IMR-90 (cell line): ENCODE measurements at regions not wholly inside any gene's neighbourhood (a gene's known extent, or its start where the extent isn't known, plus 50 kb on each side); places are given as distances from the start of the nearest gene placed in this dataset.

Experiments used
- ATAC-seq: fragments of 200-7000 bp; cut with Tn5 transposase; 2 replicates; pipeline ENCODE4 v1.9.1; 2020; ENCODE audit warnings: low read depth, mild to moderate bottlenecking, moderate library complexity
- BruUV-seq: library from RNA; stranded (reverse); fragments of 400-500 nt; replicated peaks from 2 replicates; lab custom pipeline; 2021; lab: Mats Ljungman, UMichigan
- CTCF ChIA-PET: fragments of 300-600 bp; formaldehyde crosslinking; extraction: SDS; loops from one replicate; lab custom pipeline; 2021; ENCODE audit warnings: antibody characterized with exemption; lab: Yijun Ruan, JAX
- POLR2A ChIA-PET: fragments of 300-600 bp; sonication (Branson Sonifier 250); formaldehyde crosslinking; loops from one replicate; lab custom pipeline; 2022; ENCODE audit warnings: antibody characterized with exemption; ENCODE audit not compliant: unreplicated experiment; lab: Charles Lee
- DNase-seq: peaks from one replicate; pipeline ENCODE4 v3.0.0; 2013
- H2AFZ ChIP-seq: replicated peaks from 2 replicates; pipeline ENCODE3; 2013; ENCODE audit warnings: low read length, mild to moderate bottlenecking; ENCODE audit not compliant: poor library complexity
- H2AK5ac ChIP-seq: 2 replicates; pipeline ENCODE4 v1.6.1; 2013; ENCODE audit warnings: low read depth, low read length, inconsistent platforms
- H2AK9ac ChIP-seq: replicated peaks from 2 replicates; pipeline ENCODE3; 2013; ENCODE audit warnings: mild to moderate bottlenecking, low read depth, low read length, moderate library complexity; ENCODE audit not compliant: poor library complexity
- H2BK120ac ChIP-seq: 2 replicates; pipeline ENCODE4 v1.6.1; 2013; ENCODE audit warnings: low read depth, low read length, inconsistent platforms
- H2BK15ac ChIP-seq: 3 replicates; pipeline ENCODE4 v1.6.1; 2013; ENCODE audit warnings: low read depth, low read length, inconsistent platforms
- H2BK20ac ChIP-seq: 2 replicates; pipeline ENCODE4 v1.6.1; 2013; ENCODE audit warnings: low read depth, mild to moderate bottlenecking, inconsistent platforms, low read length, moderate library complexity
- H2BK5ac ChIP-seq: 2 replicates; pipeline ENCODE4 v1.6.1; 2013; ENCODE audit warnings: mild to moderate bottlenecking, low read depth, low read length, inconsistent platforms; ENCODE audit not compliant: poor library complexity, severe bottlenecking
- H3K14ac ChIP-seq: replicated peaks from 2 replicates; pipeline ENCODE4 v1.6.1; 2013; ENCODE audit warnings: low read depth, low read length, inconsistent platforms
- H3K18ac ChIP-seq: 2 replicates; pipeline ENCODE4 v1.6.1; 2013; ENCODE audit warnings: low read depth, low read length, control low read depth
- H3K23ac ChIP-seq: 2 replicates; pipeline ENCODE4 v1.6.1; 2013; ENCODE audit warnings: low read depth, low read length, inconsistent platforms
- H3K27ac ChIP-seq: 2 replicates; pipeline ENCODE4 v1.5.1; 2013; ENCODE audit warnings: mild to moderate bottlenecking, control low read depth, low read length; ENCODE audit not compliant: insufficient read depth
- H3K27me3 ChIP-seq: 2 replicates; pipeline ENCODE4 v1.6.1; 2013; ENCODE audit warnings: low read length; ENCODE audit not compliant: control insufficient read depth, insufficient read depth
- H3K36me3 ChIP-seq: 2 replicates; pipeline ENCODE4 v1.6.1; 2013; ENCODE audit warnings: low read length, mixed read lengths; ENCODE audit not compliant: control insufficient read depth, insufficient read depth
- H3K4ac ChIP-seq: 2 replicates; pipeline ENCODE4 v1.6.1; 2013; ENCODE audit warnings: low read depth, low read length, inconsistent platforms
- H3K4me1 ChIP-seq: 2 replicates; pipeline ENCODE4 v1.6.1; 2013; ENCODE audit warnings: low read length, mixed read lengths; ENCODE audit not compliant: control insufficient read depth, insufficient read depth
- H3K4me2 ChIP-seq: 2 replicates; pipeline ENCODE4 v1.6.1; 2013; ENCODE audit warnings: low read depth, mild to moderate bottlenecking, control low read depth, low read length, moderate library complexity
- H3K4me3 ChIP-seq: 2 replicates; pipeline ENCODE4 v1.5.1; 2013; ENCODE audit warnings: low read depth, mild to moderate bottlenecking, control low read depth, low read length, moderate library complexity; ENCODE audit not compliant: insufficient read depth
- H3K56ac ChIP-seq: 2 replicates; pipeline ENCODE4 v1.6.1; 2013; ENCODE audit warnings: low read length, inconsistent platforms; ENCODE audit not compliant: insufficient read depth; ENCODE audit errors: extremely low read depth
- H3K79me1 ChIP-seq, 2 experiments: 2 replicates each; pipeline ENCODE4 v1.6.1; 2013; ENCODE audit warnings: low read length in 2 of 2, inconsistent platforms in 1 of 2, low read depth in 1 of 2
- H3K9ac ChIP-seq: 2 replicates; pipeline ENCODE4 v1.6.1; 2013; ENCODE audit warnings: low read depth, low read length, control low read depth
- H3K9me1 ChIP-seq: 2 replicates; pipeline ENCODE4 v1.6.1; 2013; ENCODE audit warnings: low read length, inconsistent platforms; ENCODE audit not compliant: insufficient read depth
- H3K9me3 ChIP-seq: 2 replicates; pipeline ENCODE4 v1.6.1; 2013; ENCODE audit warnings: low read length; ENCODE audit not compliant: control insufficient read depth, insufficient read depth
- H4K20me1 ChIP-seq: 2 replicates; pipeline ENCODE4 v1.6.1; 2013; ENCODE audit warnings: low read length, inconsistent platforms; ENCODE audit not compliant: insufficient read depth
- H4K5ac ChIP-seq: 2 replicates; pipeline ENCODE4 v1.6.1; 2013; ENCODE audit warnings: mild to moderate bottlenecking, low read depth, low read length, control low read depth
- H4K8ac ChIP-seq, 2 experiments: 2 replicates each; pipeline ENCODE4 v1.6.1; 2013; ENCODE audit warnings: low read depth in 2 of 2, low read length in 2 of 2, control low read depth in 1 of 2, inconsistent platforms in 1 of 2
- H4K91ac ChIP-seq: 2 replicates; pipeline ENCODE4 v1.6.1; 2013; ENCODE audit warnings: low read depth, low read length, inconsistent platforms; ENCODE audit not compliant: insufficient read depth
- BHLHE40 ChIP-seq: fragments of 150-350 bp; IDR thresholded peaks from 2 replicates; pipeline ENCODE4 v1.6.1; 2016; ENCODE audit warnings: mild to moderate bottlenecking, low read depth, low read length
- CEBPB ChIP-seq: IDR thresholded peaks from 2 replicates; pipeline ENCODE4 v1.6.1; 2012; ENCODE audit warnings: low read depth, low read length, improper control_type of control experiment
- CHD1 ChIP-seq: IDR thresholded peaks from 2 replicates; pipeline ENCODE4 v1.6.1; 2012; ENCODE audit warnings: low read depth, low read length, improper control_type of control experiment
- ELK1 ChIP-seq: fragments of 150-350 bp; IDR thresholded peaks from 2 replicates; pipeline ENCODE4 v1.6.1; 2016; ENCODE audit warnings: low read depth, mild to moderate bottlenecking, low read length, moderate library complexity, borderline replicate concordance
- FOS ChIP-seq: fragments of 150-350 bp; IDR thresholded peaks from 2 replicates; pipeline ENCODE4 v1.6.1; 2016; ENCODE audit warnings: low read depth, low read length
- MAFK ChIP-seq: IDR thresholded peaks from 2 replicates; pipeline ENCODE4 v1.6.1; 2012; ENCODE audit warnings: low read depth, low read length, improper control_type of control experiment
- MAZ ChIP-seq: IDR thresholded peaks from 2 replicates; pipeline ENCODE4 v1.6.1; 2012; ENCODE audit warnings: low read depth, mild to moderate bottlenecking, low read length, improper control_type of control experiment, moderate library complexity, borderline replicate concordance
- MXI1 ChIP-seq: IDR thresholded peaks from 2 replicates; pipeline ENCODE4 v1.6.1; 2012; ENCODE audit warnings: low read depth, mild to moderate bottlenecking, low read length, moderate library complexity, borderline replicate concordance
- NFE2L2 ChIP-seq: fragments of 150-350 bp; IDR thresholded peaks from 2 replicates; pipeline ENCODE4 v1.6.1; 2016; ENCODE audit warnings: low read depth, mild to moderate bottlenecking, low read length
- POLR2A ChIP-seq: IDR thresholded peaks from 2 replicates; pipeline ENCODE4 v1.6.1; 2012; ENCODE audit warnings: mild to moderate bottlenecking, low read depth, low read length
- RAD21 ChIP-seq: IDR thresholded peaks from 2 replicates; pipeline ENCODE4 v1.6.1; 2012; ENCODE audit warnings: low read length, improper control_type of control experiment
- RFX5 ChIP-seq: IDR thresholded peaks from 2 replicates; pipeline ENCODE4 v1.8.0; 2012; ENCODE audit warnings: low read depth, mild to moderate bottlenecking, low read length, moderate library complexity
- SMC3 ChIP-seq: fragments of 150-350 bp; IDR thresholded peaks from 2 replicates; pipeline ENCODE4 v1.6.1; 2016; ENCODE audit warnings: low read depth, mild to moderate bottlenecking, antibody characterized with exemption, low read length, moderate library complexity
- USF2 ChIP-seq: fragments of 150-350 bp; IDR thresholded peaks from 2 replicates; pipeline ENCODE4 v1.6.1; 2017; ENCODE audit warnings: mild to moderate bottlenecking, antibody characterized with exemption, low read length, low read depth
- WGBS, 2 experiments: methylation state at CpG; one replicate each; pipeline versions ENCODE4 v1.1.5 to v1.1.7; 2013; ENCODE audit warnings: missing lambda C conversion rate in 2 of 2; ENCODE audit not compliant: insufficient read length in 1 of 2; ENCODE audit errors: extremely low coverage in 2 of 2; 5-methylcytosine and 5-hydroxymethylcytosine counted together
- dilution Hi-C: fragments of 300-500 bp; cut with HindIII; formaldehyde crosslinking; loops from one replicate; pipeline ENCODE4 v1.14.3; 2018; ENCODE audit warnings: low sequenced_read_pairs; ENCODE audit not compliant: unreplicated experiment
- in situ Hi-C: fragments of 300-500 bp; cut with MboI; formaldehyde crosslinking; loops from 3 replicates; pipeline ENCODE4 v1.14.3; 2019; ENCODE audit warnings: low sequenced_read_pairs, inconsistent platforms, mixed read lengths
- intact Hi-C: fragments of 100-400 bp; cut with micrococcal nuclease; formaldehyde crosslinking; loops from 2 replicates; pipeline ENCODE4 v1.10.0; 2022
- TF ChIP-seq, protein P1 (sequence below): conservative IDR thresholded peaks from 2 replicates; pipeline ENCODE4 v1.5.1; 2012; ENCODE audit warnings: mild to moderate bottlenecking, low read depth, low read length, improper control_type of control experiment

DNA sequence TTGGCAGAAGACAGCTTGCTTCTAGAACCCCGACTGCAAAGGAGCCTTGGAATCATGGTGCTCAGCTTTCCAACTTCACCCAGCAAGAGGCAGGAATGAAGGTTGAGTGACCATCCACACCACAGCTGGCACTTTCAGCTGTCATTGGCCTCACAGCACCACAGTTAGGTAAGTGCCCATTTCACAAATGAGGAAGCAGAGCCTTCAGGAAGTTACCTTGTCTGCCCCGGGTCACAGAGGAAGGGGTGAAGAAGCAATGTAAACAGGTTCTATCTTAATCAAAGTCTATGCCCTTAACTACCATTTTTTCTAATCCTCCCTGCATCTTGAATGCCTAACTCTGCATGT, 156.0 kb downstream of the GLUL start:
- no peaks in the 10 kb centered on the region for H3K9me1 ChIP-seq
- BruUV-seq, result no TSS peak
- ATAC-seq (no peak), DNase-seq (no peak)
- no peak overlapping the region for H3K14ac ChIP-seq
- no peak overlapping the region for H3K18ac ChIP-seq
- TF ChIP-seq CHD1 (no peak), FOS (no peak), BHLHE40 (no peak), CEBPB (no peak), POLR2A (no peak), MAFK (no peak), MXI1 (no peak), SMC3 (no peak), USF2 (no peak), MAZ (no peak), ELK1 (no peak), RFX5 (no peak), NFE2L2 (no peak), RAD21 (no peak)
- TF ChIP-seq, protein P1, sequence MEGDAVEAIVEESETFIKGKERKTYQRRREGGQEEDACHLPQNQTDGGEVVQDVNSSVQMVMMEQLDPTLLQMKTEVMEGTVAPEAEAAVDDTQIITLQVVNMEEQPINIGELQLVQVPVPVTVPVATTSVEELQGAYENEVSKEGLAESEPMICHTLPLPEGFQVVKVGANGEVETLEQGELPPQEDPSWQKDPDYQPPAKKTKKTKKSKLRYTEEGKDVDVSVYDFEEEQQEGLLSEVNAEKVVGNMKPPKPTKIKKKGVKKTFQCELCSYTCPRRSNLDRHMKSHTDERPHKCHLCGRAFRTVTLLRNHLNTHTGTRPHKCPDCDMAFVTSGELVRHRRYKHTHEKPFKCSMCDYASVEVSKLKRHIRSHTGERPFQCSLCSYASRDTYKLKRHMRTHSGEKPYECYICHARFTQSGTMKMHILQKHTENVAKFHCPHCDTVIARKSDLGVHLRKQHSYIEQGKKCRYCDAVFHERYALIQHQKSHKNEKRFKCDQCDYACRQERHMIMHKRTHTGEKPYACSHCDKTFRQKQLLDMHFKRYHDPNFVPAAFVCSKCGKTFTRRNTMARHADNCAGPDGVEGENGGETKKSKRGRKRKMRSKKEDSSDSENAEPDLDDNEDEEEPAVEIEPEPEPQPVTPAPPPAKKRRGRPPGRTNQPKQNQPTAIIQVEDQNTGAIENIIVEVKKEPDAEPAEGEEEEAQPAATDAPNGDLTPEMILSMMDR, result no peak
- H3K4me3 ChIP-seq, result no peak overlapping the region
- no peaks in the 10 kb centered on the region for H3K27me3 ChIP-seq
- H3K9me3 ChIP-seq, result no peaks in the 10 kb centered on the region
- H2AK5ac ChIP-seq, result no peak overlapping the region
- H2BK120ac ChIP-seq, result no peak overlapping the region
- H4K91ac ChIP-seq, result no peak overlapping the region
- ChIA-PET POLR2A (no interaction called here), CTCF (interaction anchor here (1.0 kb wide), 1 partner anchor 11 kb away, joined by 3 read pairs; no protein-coding TSS in a partner anchor)
- H2BK15ac ChIP-seq, result no peak overlapping the region
- no peak overlapping the region for H3K4ac ChIP-seq
- intact Hi-C loops, result no loop called here
- H3K4me1 ChIP-seq, result no peaks in the 10 kb centered on the region
- no peak overlapping the region for H4K8ac ChIP-seq
- H4K5ac ChIP-seq, result no peak overlapping the region
- in situ Hi-C loops, result no loop called here
- H2AK9ac ChIP-seq, result no peak overlapping the region
- H4K20me1 ChIP-seq, result no peaks in the 10 kb centered on the region
- no peaks in the 10 kb centered on the region for H3K36me3 ChIP-seq
- dilution Hi-C loops, result no loop called here
- no CpG with 5 or more reads among the region's 2 CpGs for WGBS, 2 experiments
- H3K56ac ChIP-seq, result no peak overlapping the region
- H3K9ac ChIP-seq, result no peak overlapping the region
- H2BK5ac ChIP-seq, result no peak overlapping the region
- H2AFZ ChIP-seq, result no peak overlapping the region
- H3K79me1 ChIP-seq, result no peaks in the 10 kb centered on the region
- no peak overlapping the region for H3K4me2 ChIP-seq
- no peak overlapping the region for H3K27ac ChIP-seq
- no peak overlapping the region for H3K23ac ChIP-seq
- H2BK20ac ChIP-seq, result no peak overlapping the region
